Activated naive CD8-positive, alpha-beta T cell treated with anti-CD3 and anti-CD28 coated beads, Interleukin-2, amount 50 U/mL, for 24 hours (primary cell): ENCODE measurements at regions not wholly inside any gene's neighbourhood (a gene's known extent, or its start where the extent isn't known, plus 50 kb on each side); places are given as distances from the start of the nearest gene placed in this dataset.
"Not testable (repeated sequence)": the region's sequence is repeated elsewhere in the genome, so short reads cannot be mapped to it uniquely, and the experiment has no call there.

ENCODE experiments used
- ATAC-seq: fragments of 150-1000 bp; cut with Tn5 transposase; one replicate; pipeline ENCODE4 v1.10.0; 2021
- DNase-seq: peaks from one replicate; pipeline ENCODE4 v3.0.0; 2021
- H3K27ac Mint-ChIP-seq: one replicate; pipeline ENCODE4 v1.8.0; 2021; ENCODE audit warnings: mild to moderate bottlenecking, mixed read lengths
- H3K27me3 Mint-ChIP-seq: one replicate; pipeline ENCODE4 v1.8.0; 2021; ENCODE audit warnings: mixed read lengths
- H3K36me3 Mint-ChIP-seq: one replicate; pipeline ENCODE4 v1.8.0; 2021; ENCODE audit warnings: low read depth, mixed read lengths
- H3K4me1 Mint-ChIP-seq: one replicate; pipeline ENCODE4 v1.8.0; 2021; ENCODE audit warnings: mixed read lengths
- H3K4me3 Mint-ChIP-seq: one replicate; pipeline ENCODE4 v1.8.0; 2021; ENCODE audit warnings: mild to moderate bottlenecking, moderate library complexity, mixed read lengths
- H3K9me3 Mint-ChIP-seq: one replicate; pipeline ENCODE4 v1.8.0; 2021; ENCODE audit warnings: mixed read lengths

GRCh38 chr5:118139361-118139760 is 849.0 kb downstream of the DTWD2 start:
- H3K4me1 Mint-ChIP-seq: no peaks in the 10 kb centered on the region
- ATAC-seq (no peak), DNase-seq (no peak)
- no peak overlapping the region for H3K27ac Mint-ChIP-seq
- H3K4me3 Mint-ChIP-seq: no peak overlapping the region
- peaks cover 11% of the 10 kb centered on the region for H3K9me3 Mint-ChIP-seq
- no peaks in the 10 kb centered on the region for H3K27me3 Mint-ChIP-seq
- H3K36me3 Mint-ChIP-seq: no peaks in the 10 kb centered on the region

- Mint-ChIP-seq H3K4me3 (no peak overlapping the region), H3K27me3 (no peaks in the 10 kb centered on the region), H3K9me3 (peaks cover 8% of the 10 kb centered on the region), H3K4me1 (no peaks in the 10 kb centered on the region), H3K36me3 (no peaks in the 10 kb centered on the region), H3K27ac (no peak overlapping the region)
- no peak for DNase-seq
- ATAC-seq: no peak
Observed at GRCh38 chr5:118126159-118126558, 862.2 kb downstream of the DTWD2 start.

- no peak overlapping the region for H3K4me3 Mint-ChIP-seq
- DNase-seq (no peak), ATAC-seq (no peak)
- H3K27ac Mint-ChIP-seq: no peak overlapping the region
- no peaks in the 10 kb centered on the region for H3K36me3 Mint-ChIP-seq
- no peaks in the 10 kb centered on the region for H3K4me1 Mint-ChIP-seq
- peaks cover 8% of the 10 kb centered on the region for H3K9me3 Mint-ChIP-seq
- no peaks in the 10 kb centered on the region for H3K27me3 Mint-ChIP-seq
Observed at GRCh38 chr5:118125687-118126086, 862.7 kb downstream of the DTWD2 start.

DNA sequence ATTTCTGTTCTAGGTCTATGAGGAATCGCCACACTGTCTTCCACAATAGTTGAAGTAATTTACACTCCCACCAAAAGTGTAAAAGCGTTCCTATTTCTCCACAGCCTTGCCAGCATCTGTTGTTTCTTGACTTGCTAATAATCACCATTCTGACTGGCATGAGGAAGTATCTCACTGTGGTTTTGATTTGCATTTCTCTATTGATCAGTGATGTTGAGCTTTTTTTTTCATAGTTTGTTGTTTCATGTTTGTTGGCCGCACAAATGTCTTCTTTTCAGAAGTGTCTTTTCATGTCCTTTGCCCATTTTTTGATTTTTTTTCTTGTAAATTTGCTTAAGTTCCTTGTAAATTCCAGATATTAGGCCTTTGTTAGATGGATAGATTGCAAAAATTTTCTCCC is 867.1 kb downstream of the DTWD2 start:
- H3K4me1 Mint-ChIP-seq: no peaks in the 10 kb centered on the region
- peaks cover 4% of the 10 kb centered on the region for H3K9me3 Mint-ChIP-seq
- no peak for DNase-seq
- H3K27ac Mint-ChIP-seq: no peak overlapping the region
- no peak for ATAC-seq
- H3K36me3 Mint-ChIP-seq: no peaks in the 10 kb centered on the region
- no peaks in the 10 kb centered on the region for H3K27me3 Mint-ChIP-seq
- no peak overlapping the region for H3K4me3 Mint-ChIP-seq

DNA sequence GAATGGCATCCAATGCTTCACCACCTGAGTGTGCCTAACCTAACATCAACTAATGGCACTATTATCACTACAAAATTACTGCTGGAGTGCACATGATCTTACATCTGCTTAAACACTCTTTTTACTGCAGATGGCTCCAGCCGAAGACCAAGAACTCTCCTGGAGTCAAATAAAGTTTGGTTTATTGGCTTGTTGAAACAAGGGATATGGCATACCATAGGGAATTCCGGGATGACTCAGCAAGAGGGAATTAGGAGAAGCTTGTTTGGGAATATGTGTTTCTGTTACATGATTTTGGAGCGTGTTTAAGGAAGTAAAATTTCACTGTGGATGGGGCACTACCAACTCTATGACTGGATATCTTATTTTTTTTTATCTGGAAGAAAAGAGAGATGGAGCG is 872.6 kb downstream of the DTWD2 start:
- Mint-ChIP-seq H3K36me3 (no peaks in the 10 kb centered on the region), H3K27ac (no peak overlapping the region), H3K4me1 (no peaks in the 10 kb centered on the region), H3K4me3 (no peak overlapping the region), H3K9me3 (no peaks in the 10 kb centered on the region), H3K27me3 (no peaks in the 10 kb centered on the region)
- ATAC-seq (no peak), DNase-seq (no peak)

- Mint-ChIP-seq H3K4me3 (no peak overlapping the region), H3K9me3 (no peaks in the 10 kb centered on the region), H3K4me1 (no peaks in the 10 kb centered on the region), H3K27ac (no peak overlapping the region), H3K27me3 (no peaks in the 10 kb centered on the region), H3K36me3 (no peaks in the 10 kb centered on the region)
- ATAC-seq (no peak), DNase-seq (no peak)
Observed at GRCh38 chr5:118111956-118112355, 876.4 kb downstream of the DTWD2 start.

DNA sequence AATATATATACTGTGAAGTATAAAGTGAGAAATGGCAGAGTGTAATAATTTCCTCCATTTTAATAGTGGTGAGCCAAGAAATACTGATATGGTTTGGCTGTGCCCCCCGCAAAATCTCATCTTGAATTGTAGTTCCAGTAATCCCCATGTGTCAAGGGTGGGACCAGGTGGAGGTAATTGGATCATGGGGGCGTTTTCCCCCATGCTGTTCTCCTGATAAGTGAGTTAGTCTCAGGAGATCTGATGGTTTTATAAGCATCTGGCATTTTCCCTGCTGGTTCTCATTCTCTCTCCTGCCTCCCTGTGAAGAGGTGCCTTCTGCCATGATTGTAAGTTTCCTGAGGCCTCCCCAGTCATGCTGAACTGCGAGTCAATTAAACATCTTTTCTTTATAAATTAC is 881.1 kb downstream of the DTWD2 start:
- not testable (repeated sequence) for H3K4me1 Mint-ChIP-seq, H3K27ac Mint-ChIP-seq, H3K36me3 Mint-ChIP-seq, H3K27me3 Mint-ChIP-seq, H3K9me3 Mint-ChIP-seq, DNase-seq, H3K4me3 Mint-ChIP-seq, ATAC-seq

DNA sequence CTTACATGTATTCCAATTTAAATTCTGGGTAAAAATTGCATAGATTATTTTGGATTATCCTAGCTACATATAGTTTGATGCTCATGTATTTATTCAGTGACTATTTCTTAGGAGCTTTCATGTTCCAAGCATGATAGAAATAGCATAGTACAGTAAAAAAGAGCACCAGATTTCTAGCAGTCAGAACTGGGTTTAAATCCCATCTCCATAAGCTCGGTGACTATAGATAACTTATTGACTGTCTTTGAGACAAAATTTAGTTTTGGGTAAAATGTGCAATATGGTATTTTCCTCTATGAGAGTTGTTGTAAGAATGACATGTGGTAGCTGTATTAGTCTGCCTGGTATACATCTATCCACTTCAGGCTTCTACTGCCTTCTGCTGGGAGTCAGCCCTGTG is 889.6 kb downstream of the DTWD2 start:
- H3K27ac Mint-ChIP-seq: no peak overlapping the region
- no peak overlapping the region for H3K4me3 Mint-ChIP-seq
- H3K9me3 Mint-ChIP-seq: no peaks in the 10 kb centered on the region
- H3K36me3 Mint-ChIP-seq: no peaks in the 10 kb centered on the region
- H3K27me3 Mint-ChIP-seq: no peaks in the 10 kb centered on the region
- DNase-seq (no peak), ATAC-seq (no peak)
- H3K4me1 Mint-ChIP-seq: no peaks in the 10 kb centered on the region

DNA sequence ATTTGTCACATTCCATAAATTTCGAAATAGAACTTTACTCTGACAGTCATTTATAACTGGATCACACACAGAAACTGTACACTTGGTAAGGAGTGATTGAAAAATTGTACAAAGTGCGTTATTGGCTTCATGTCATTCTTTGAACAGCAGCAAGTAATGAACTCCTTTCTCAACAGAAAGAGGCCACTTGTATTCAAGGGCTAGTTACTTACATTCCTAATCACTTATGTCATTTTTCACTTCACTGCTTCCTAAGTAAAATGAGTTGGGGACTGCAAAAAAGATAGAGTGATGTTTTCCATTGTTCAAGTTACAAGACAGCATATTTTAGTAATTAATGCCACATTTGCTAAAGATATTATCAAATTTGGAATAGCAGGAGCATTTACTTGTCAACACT is 893.2 kb downstream of the DTWD2 start:
- DNase-seq: no peak
- no peaks in the 10 kb centered on the region for H3K36me3 Mint-ChIP-seq

GRCh38 chr5:118088448-118088847 is 899.9 kb downstream of the DTWD2 start:
- Mint-ChIP-seq H3K27ac (no peak overlapping the region), H3K4me3 (no peak overlapping the region), H3K4me1 (no peaks in the 10 kb centered on the region), H3K27me3 (no peaks in the 10 kb centered on the region), H3K36me3 (no peaks in the 10 kb centered on the region), H3K9me3 (peaks cover 13% of the 10 kb centered on the region)
- DNase-seq (no peak), ATAC-seq (no peak)

More for the DNA sequence above, 893.2 kb downstream of the DTWD2 start:
- Mint-ChIP-seq H3K4me3 (no peak overlapping the region), H3K27me3 (no peaks in the 10 kb centered on the region), H3K4me1 (no peaks in the 10 kb centered on the region), H3K9me3 (peaks cover 5% of the 10 kb centered on the region), H3K27ac (no peak overlapping the region)
- ATAC-seq: no peak

DNA sequence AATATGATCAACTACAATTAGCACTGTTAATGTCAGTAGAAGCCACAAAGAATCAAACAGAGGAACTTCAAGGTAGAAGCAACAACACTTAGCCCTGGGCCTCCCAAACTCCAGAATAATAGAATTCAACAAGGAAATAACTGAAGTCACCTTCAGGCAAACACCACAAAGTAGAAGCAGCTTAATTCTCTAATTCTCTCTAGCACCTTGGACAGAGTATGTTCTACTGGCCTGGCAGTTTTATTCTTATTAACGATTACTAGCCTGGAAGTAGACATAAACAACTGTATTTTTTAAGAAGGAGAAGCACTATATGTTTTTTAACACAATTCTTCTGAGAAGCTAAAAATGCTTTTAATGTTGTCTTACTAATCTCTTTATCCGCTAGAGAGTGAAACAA is 911.9 kb downstream of the DTWD2 start:
- Mint-ChIP-seq H3K27ac (no peak overlapping the region), H3K36me3 (no peaks in the 10 kb centered on the region), H3K4me1 (no peaks in the 10 kb centered on the region), H3K4me3 (no peak overlapping the region), H3K9me3 (peaks cover 8% of the 10 kb centered on the region), H3K27me3 (no peaks in the 10 kb centered on the region)
- DNase-seq: no peak
- ATAC-seq: no peak

DNA sequence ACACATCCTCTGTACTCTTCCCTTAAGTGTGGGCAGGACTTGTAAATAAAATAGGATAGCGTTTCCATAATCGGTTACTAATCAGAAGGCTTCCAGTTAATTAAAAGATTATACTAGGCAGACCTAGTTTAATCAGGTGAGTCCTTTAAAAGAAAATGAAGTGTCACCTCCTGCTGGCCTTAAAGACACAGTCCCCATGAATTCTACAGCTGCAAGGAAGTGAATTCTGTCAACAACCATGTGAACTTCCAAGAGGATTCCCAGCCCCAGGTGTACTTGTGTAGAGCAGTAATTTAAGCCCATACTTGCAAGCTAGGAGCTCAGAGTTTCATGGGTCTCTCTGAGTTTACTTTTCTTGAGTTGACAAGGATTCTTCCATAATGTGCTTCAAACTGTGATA is 918.3 kb downstream of the DTWD2 start:
- no peak for ATAC-seq
- H3K27ac Mint-ChIP-seq: no peak overlapping the region
- no peaks in the 10 kb centered on the region for H3K9me3 Mint-ChIP-seq
- no peaks in the 10 kb centered on the region for H3K4me1 Mint-ChIP-seq
- H3K4me3 Mint-ChIP-seq: no peak overlapping the region
- DNase-seq: no peak
- no peaks in the 10 kb centered on the region for H3K36me3 Mint-ChIP-seq
- H3K27me3 Mint-ChIP-seq: no peaks in the 10 kb centered on the region

DNA sequence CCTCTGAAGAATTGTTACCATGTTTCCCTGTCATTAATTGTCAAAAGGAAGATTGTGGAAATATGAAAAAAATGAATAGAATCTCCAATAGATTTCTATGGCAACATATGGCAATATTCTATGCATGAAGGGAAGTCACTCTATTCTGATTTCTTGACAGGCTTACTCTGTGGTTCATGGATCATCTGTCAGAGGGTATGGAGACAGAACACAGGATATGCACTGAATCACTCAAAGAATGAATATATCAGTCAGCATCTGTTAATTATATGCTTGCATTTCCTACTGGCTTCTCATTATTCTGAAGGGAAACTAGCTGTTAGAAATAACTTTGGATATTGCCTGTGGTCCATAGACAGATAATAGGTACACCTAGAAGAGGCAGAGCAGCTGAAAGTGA is 918.9 kb downstream of the DTWD2 start:
- H3K27ac Mint-ChIP-seq: no peak overlapping the region
- no peaks in the 10 kb centered on the region for H3K36me3 Mint-ChIP-seq
- H3K4me3 Mint-ChIP-seq: no peak overlapping the region
- no peak for DNase-seq
- H3K4me1 Mint-ChIP-seq: no peaks in the 10 kb centered on the region
- H3K9me3 Mint-ChIP-seq: no peaks in the 10 kb centered on the region
- H3K27me3 Mint-ChIP-seq: no peaks in the 10 kb centered on the region
- no peak for ATAC-seq

GRCh38 chr5:118068886-118069285 is 919.5 kb downstream of the DTWD2 start:
- no peak overlapping the region for H3K4me3 Mint-ChIP-seq
- H3K4me1 Mint-ChIP-seq: no peaks in the 10 kb centered on the region
- no peak for ATAC-seq
- H3K36me3 Mint-ChIP-seq: no peaks in the 10 kb centered on the region
- H3K27ac Mint-ChIP-seq: no peak overlapping the region
- no peaks in the 10 kb centered on the region for H3K27me3 Mint-ChIP-seq
- no peak for DNase-seq
- no peaks in the 10 kb centered on the region for H3K9me3 Mint-ChIP-seq

GRCh38 chr5:118063836-118064235 is 924.5 kb downstream of the DTWD2 start:
- H3K36me3 Mint-ChIP-seq, ATAC-seq, H3K27ac Mint-ChIP-seq, H3K9me3 Mint-ChIP-seq, H3K4me3 Mint-ChIP-seq, H3K4me1 Mint-ChIP-seq, H3K27me3 Mint-ChIP-seq, DNase-seq: not testable (repeated sequence)

DNA sequence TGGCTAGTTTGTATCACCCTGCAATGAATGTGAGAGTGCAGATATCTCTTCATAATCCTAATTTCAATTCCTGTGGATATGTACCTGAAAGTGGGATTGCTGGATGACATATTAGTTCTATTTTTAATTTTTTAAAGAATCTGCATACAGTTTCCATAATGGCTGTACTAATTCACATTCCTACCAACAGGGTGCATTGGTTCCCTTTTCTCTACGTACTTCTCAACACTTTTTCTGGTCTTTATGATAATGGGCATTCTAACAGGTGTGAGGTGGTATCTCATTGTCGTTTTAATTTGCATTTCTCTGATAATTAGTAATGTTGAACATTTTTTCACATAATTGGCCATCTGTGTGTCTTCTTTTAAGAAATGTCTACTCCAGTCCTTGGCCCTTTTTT is 927.5 kb downstream of the DTWD2 start:
- no peaks in the 10 kb centered on the region for H3K36me3 Mint-ChIP-seq
- no peak overlapping the region for H3K27ac Mint-ChIP-seq
- H3K9me3 Mint-ChIP-seq: peaks cover 13% of the 10 kb centered on the region
- H3K4me1 Mint-ChIP-seq: no peaks in the 10 kb centered on the region
- ATAC-seq (no peak), DNase-seq (no peak)
- H3K27me3 Mint-ChIP-seq: no peaks in the 10 kb centered on the region
- no peak overlapping the region for H3K4me3 Mint-ChIP-seq
